SK-N-SH treated with all-trans-retinoic acid at 6 μM for 48 hours (cell line): ENCODE measurements at regions not wholly inside any gene's neighbourhood (a gene's known extent, or its start where the extent isn't known, plus 50 kb on each side); places are given as distances from the start of the nearest gene placed in this dataset.

Source experiments
- BACH2 ChIP-seq: fragments of 250-450 bp; sonication (Bioruptor Pico); IDR thresholded peaks from 2 replicates; pipeline ENCODE4 v1.9.0; 2021; ENCODE audit warnings: mild to moderate bottlenecking, borderline replicate concordance
- ESRRG ChIP-seq: fragments of 250-450 bp; sonication (Bioruptor Pico); IDR thresholded peaks from 2 replicates; pipeline ENCODE4 v1.6.1; 2021; ENCODE audit warnings: mild to moderate bottlenecking
- OSR1 ChIP-seq: fragments of 250-450 bp; sonication (Bioruptor Pico); IDR thresholded peaks from 2 replicates; pipeline ENCODE4 v1.8.0; 2022; ENCODE audit warnings: moderate library complexity, mild to moderate bottlenecking, inconsistent platforms
- POU6F1 ChIP-seq: fragments of 250-450 bp; sonication (Bioruptor Pico); IDR thresholded peaks from 2 replicates; pipeline ENCODE4 v1.8.0; 2021; ENCODE audit warnings: low read depth, mild to moderate bottlenecking, moderate library complexity, borderline replicate concordance
- RARB ChIP-seq: fragments of 250-450 bp; sonication (Bioruptor Pico); IDR thresholded peaks from 2 replicates; pipeline ENCODE4 v1.8.0; 2021; ENCODE audit warnings: mild to moderate bottlenecking, moderate library complexity
- ZC3H10 ChIP-seq: fragments of 250-450 bp; sonication (Bioruptor Pico); IDR thresholded peaks from 2 replicates; pipeline ENCODE4 v1.5.1; 2021; ENCODE audit warnings: mild to moderate bottlenecking, moderate library complexity
- ZFP3 ChIP-seq: fragments of 250-450 bp; sonication (Bioruptor Pico); IDR thresholded peaks from 2 replicates; pipeline ENCODE4 v1.5.0; 2020; ENCODE audit warnings: mild to moderate bottlenecking, moderate library complexity
- ZFP30 ChIP-seq: fragments of 450-650 bp; formaldehyde crosslinking; IDR thresholded peaks from 2 replicates; pipeline ENCODE4 v1.5.0; 2022; ENCODE audit warnings: mild to moderate bottlenecking, moderate library complexity
- ZNF565 ChIP-seq: fragments of 450-650 bp; formaldehyde crosslinking; conservative IDR thresholded peaks from 2 replicates; pipeline ENCODE4 v1.5.0; 2020; ENCODE audit warnings: low read depth, mild to moderate bottlenecking, moderate library complexity
- ZNF8 ChIP-seq: fragments of 450-650 bp; formaldehyde crosslinking; IDR thresholded peaks from 2 replicates; pipeline ENCODE4 v1.5.0; 2020; ENCODE audit warnings: mild to moderate bottlenecking, moderate library complexity

GRCh38 chr5:60184606-60185005 is 291.1 kb upstream of the PDE4D start:
- TF ChIP-seq OSR1 (CRISPR knock-in tag), result no peak
- TF ChIP-seq ZC3H10, result no peak
- TF ChIP-seq ZNF8, result no peak
- TF ChIP-seq BACH2 (CRISPR knock-in tag), result no peak
- TF ChIP-seq ESRRG (CRISPR knock-in tag), result no peak
- TF ChIP-seq POU6F1 (CRISPR knock-in tag), result no peak
- TF ChIP-seq ZNF565 (CRISPR knock-in tag), result no peak
- TF ChIP-seq ZFP3, result no peak
- TF ChIP-seq RARB, result no peak
- no peak for TF ChIP-seq ZFP30
